HFF-Myc (cell line): ENCODE measurements at regions not wholly inside any gene's neighbourhood (a gene's known extent, or its start where the extent isn't known, plus 50 kb on each side); places are given as distances from the start of the nearest gene placed in this dataset.

ENCODE experiments used
- DNase-seq: peaks from one replicate; pipeline ENCODE4 v3.0.0-alpha.2; 2011; ENCODE audit warnings: low read depth; ENCODE audit errors: extremely low read depth
- H3K4me3 ChIP-seq: replicated peaks from 2 replicates; pipeline ENCODE4 v1.5.1; 2011; ENCODE audit warnings: low read depth, mild to moderate bottlenecking, control low read depth, low read length
- TF ChIP-seq, protein P1 (sequence below): IDR thresholded peaks from 2 replicates; pipeline ENCODE4 v1.5.1; 2012; ENCODE audit warnings: mild to moderate bottlenecking, low read depth, low read length, control low read depth; ENCODE audit errors: missing control alignments

DNA sequence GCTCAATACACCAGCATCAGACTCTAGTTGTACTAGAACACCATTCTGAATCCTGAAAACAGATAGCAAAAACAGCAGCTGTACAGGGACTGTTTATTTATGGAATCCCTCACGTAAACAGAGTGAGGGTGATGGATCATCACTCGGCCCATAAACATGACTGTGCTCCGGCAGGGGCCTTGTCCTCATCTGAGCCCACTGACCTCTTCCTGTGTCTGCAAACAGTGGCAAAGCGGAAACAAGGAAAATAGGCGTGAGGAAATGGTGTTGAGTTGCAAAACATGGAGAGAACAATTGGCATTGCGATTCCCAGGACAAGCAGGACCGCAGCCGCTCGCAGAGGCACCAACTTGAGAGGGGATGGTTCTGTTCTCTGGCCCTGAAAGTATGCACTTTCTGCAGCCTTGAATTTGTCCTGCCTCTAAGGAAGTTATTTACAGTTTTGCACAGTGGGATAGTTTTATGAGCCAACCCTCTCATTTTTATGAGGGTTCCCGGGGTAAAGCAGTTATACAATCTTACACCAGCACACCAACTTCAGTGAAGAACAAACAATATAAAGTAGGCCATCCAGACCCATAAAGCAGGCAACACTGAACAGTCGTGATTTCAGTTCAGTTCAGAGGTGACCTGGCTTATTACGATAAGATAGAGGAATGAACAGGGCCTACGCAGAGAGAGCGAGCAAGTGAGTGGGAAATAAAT, 248.0 kb upstream of the FZD8 start:
- TF ChIP-seq, protein P1, sequence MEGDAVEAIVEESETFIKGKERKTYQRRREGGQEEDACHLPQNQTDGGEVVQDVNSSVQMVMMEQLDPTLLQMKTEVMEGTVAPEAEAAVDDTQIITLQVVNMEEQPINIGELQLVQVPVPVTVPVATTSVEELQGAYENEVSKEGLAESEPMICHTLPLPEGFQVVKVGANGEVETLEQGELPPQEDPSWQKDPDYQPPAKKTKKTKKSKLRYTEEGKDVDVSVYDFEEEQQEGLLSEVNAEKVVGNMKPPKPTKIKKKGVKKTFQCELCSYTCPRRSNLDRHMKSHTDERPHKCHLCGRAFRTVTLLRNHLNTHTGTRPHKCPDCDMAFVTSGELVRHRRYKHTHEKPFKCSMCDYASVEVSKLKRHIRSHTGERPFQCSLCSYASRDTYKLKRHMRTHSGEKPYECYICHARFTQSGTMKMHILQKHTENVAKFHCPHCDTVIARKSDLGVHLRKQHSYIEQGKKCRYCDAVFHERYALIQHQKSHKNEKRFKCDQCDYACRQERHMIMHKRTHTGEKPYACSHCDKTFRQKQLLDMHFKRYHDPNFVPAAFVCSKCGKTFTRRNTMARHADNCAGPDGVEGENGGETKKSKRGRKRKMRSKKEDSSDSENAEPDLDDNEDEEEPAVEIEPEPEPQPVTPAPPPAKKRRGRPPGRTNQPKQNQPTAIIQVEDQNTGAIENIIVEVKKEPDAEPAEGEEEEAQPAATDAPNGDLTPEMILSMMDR = no peak

DNA sequence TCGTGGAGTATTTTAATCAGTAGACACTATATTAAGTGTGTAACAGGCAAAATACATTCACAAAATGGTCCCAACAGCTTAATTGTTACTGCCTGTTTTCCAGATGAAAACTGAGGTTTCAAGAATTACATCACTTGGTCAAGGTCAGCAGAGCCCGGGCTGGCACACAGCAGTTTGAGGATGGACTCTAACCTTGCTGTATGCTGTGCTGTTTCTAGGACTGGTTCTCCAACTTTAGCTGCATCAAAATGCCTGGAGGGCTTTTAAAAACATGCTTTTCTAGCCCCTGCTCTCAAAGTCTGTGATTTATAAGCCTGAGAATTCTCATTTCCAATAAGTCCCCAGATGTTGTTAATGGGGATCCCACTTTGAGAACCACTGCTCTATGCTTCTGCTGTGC, 247.1 kb upstream of the FZD8 start:
- H3K4me3 ChIP-seq = no peak overlapping the region
- no peak for DNase-seq
- TF ChIP-seq, protein P1 = no peak

More for the DNA sequence above, 248.0 kb upstream of the FZD8 start:
- no peak for DNase-seq
- H3K4me3 ChIP-seq = no peak overlapping the region

DNA sequence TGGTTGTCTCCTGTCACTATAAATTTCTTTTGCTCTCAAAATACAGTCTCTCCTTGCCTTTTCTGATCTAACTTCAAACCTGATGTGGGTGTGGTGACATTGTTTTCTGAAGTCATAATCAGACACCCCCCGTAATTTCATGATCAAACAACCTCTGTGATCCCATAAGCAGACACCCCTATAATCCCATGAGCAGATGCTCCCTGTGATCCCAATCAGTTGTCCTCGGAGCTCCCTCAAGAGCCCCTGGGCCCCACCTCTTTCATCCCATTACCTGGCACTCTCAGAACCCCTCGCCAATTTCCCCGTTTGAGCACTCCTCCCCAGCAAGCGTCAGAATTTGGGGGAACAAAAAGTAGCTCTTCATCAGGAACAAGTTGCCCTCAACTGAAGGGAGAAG, 246.3 kb upstream of the FZD8 start:
- no peak for DNase-seq
- TF ChIP-seq, protein P1 = no peak
- H3K4me3 ChIP-seq = no peak overlapping the region

DNA sequence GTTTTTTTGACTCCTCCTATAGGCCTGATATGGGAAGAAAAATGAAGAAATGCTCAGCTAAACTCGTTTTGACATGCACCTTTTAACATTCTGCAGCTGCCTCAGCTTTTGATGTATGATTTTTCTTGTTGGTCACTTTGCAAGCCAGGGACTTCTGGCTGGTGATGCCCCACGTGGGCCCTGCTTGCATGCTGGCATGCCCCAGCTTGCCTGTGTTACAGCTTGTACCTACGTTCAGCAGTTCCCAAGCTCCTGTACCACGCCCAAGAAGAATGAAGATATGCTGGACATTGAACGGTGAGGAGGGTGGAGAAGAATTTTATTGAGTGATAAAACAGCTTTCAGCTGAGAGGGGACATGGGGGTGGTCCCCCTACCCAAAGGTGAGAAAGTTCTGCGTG, 245.6 kb upstream of the FZD8 start:
- H3K4me3 ChIP-seq = no peak overlapping the region
- no peak for DNase-seq
- TF ChIP-seq, protein P1 = no peak

DNA sequence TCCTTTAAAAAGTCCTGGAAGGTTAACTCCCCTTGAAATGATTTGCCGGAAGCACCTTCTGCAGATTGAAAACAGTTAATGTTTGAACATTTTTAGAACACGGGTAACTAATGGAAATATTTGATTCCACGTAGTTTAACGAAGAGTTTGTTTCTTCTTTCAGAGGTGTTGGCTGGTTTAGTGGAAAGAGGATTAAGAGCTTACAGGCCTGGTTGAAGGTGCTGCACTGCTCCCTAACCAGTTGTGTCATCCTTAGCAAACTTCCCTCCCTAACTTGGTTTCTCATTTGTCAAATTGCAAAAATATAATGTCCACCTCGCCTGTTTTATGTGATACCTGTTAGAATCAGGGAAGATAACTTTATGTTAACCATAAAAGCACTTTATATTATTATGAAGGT, 243.0 kb upstream of the FZD8 start:
- no peak for DNase-seq
- TF ChIP-seq, protein P1 = no peak
- no peak overlapping the region for H3K4me3 ChIP-seq

DNA sequence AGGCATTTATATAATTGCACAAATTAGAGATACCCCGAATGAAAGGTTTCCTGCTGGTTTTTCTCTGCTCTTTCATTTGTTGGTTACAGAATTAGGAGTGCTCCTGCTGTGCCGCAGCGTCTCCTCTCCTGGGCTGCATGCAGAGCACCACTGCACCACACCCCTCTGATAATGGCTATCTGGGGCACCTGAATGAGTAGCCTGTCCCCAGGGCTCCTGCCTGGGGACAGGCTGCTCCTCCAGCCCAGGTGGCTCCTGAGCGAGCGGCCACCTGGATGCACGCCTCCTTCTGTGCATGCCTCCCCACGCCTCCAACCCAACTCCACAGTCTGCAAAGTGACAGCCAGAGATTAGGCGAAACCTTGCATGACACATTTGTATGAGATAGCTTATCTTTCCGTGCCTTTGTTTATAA, 242.6 kb upstream of the FZD8 start:
- H3K4me3 ChIP-seq = no peak overlapping the region
- no peak for DNase-seq
- TF ChIP-seq, protein P1 = no peak
